H1 (cell line): ENCODE measurements at regions not wholly inside any gene's neighbourhood (a gene's known extent, or its start where the extent isn't known, plus 50 kb on each side); places are given as distances from the start of the nearest gene placed in this dataset.

Experiments
- CREB1 ChIP-seq: IDR thresholded peaks from 2 replicates; pipeline ENCODE4 v1.6.1; 2012; ENCODE audit warnings: inconsistent platforms
- CTCF ChIP-seq, 3 experiments: IDR thresholded peaks; 1 replicate in 2 of 3; 2 replicates in 1 of 3; pipeline versions ENCODE4 v1.5.1 to v1.6.1; 2011; ENCODE audit warnings: low read length in 3 of 3, mild to moderate bottlenecking in 3 of 3, inconsistent platforms in 2 of 3, low read depth in 1 of 3, moderate library complexity in 1 of 3; ENCODE audit not compliant: insufficient read depth in 1 of 3; ENCODE audit errors: control extremely low read depth in 1 of 3
- FOSL1 ChIP-seq: IDR thresholded peaks from 2 replicates; pipeline ENCODE4 v1.6.1; 2011; ENCODE audit warnings: mild to moderate bottlenecking, low read depth, low read length, moderate library complexity; ENCODE audit not compliant: insufficient read depth
- KDM4A ChIP-seq: IDR thresholded peaks from one replicate; pipeline ENCODE4 v1.7.1; 2012; ENCODE audit warnings: low read depth, mild to moderate bottlenecking, moderate library complexity, low read length, inconsistent platforms; ENCODE audit not compliant: severe bottlenecking
- MAFK ChIP-seq: IDR thresholded peaks from 2 replicates; pipeline ENCODE4 v1.6.1; 2012; ENCODE audit warnings: low read depth, mild to moderate bottlenecking, improper control_type of control experiment, low read length
- MAX ChIP-seq: IDR thresholded peaks from 2 replicates; pipeline ENCODE4 v1.6.1; 2012; ENCODE audit warnings: inconsistent platforms
- RNF2 ChIP-seq: fragments of 200-900, 300-1000 bp; sonication (generic); IDR thresholded peaks from 2 replicates; pipeline ENCODE4 v1.7.1; 2016; ENCODE audit warnings: borderline replicate concordance, low read depth, mild to moderate bottlenecking, antibody characterized with exemption, low read length; ENCODE audit not compliant: poor library complexity, severe bottlenecking; ENCODE audit errors: missing control alignments

DNA sequence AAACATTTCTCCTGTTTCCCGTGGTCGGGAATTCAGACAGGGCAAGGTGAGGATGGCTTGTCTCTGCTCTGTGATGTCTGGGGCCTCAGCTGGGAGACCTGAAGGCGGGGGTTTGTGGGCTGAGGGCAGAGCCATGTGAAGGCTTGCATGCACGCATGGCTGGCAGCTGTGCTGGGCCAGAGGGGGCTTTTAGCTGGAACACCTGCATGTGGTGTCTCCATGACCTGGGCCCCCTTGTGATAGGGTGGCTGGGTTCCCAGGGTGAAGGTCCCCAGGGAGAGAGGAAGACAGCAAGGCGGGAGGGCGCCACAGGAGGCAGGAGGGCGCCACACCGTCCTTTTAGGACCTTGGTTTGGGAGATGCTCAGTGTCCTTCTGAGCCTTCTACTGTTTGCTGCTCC is 101.6 kb upstream of the PRR23E start (continued):
- TF ChIP-seq CTCF (IDR thresholded peaks at IDR 0.05; ENCODE audit: control extremely low read depth in 1 of 3, insufficient read depth in 1 of 3, low read depth in 1 of 3, low read length in 3 of 3) = no peak
- no peak for TF ChIP-seq MAFK
- TF ChIP-seq RNF2 = no peak
- TF ChIP-seq KDM4A = no peak
- TF ChIP-seq FOSL1 = no peak
- TF ChIP-seq CREB1 = no peak
- no peak for TF ChIP-seq MAX
- TF ChIP-seq, all 59 proteins: peak for 0
